GM23338 (cell line): ENCODE measurements at regions not wholly inside any gene's neighbourhood (a gene's known extent, or its start where the extent isn't known, plus 50 kb on each side); places are given as distances from the start of the nearest gene placed in this dataset.

ENCODE experiments used
- ATAC-seq: fragments of 200-7000 bp; cut with Tn5 transposase; 3 replicates; pipeline ENCODE4 v1.9.1; 2020
- DNase-seq: peaks from one replicate; pipeline ENCODE4 v3.0.0-alpha.2; 2015; ENCODE audit warnings: low spot score
- H2AFZ ChIP-seq: fragments of 200-600 bp; sonication (generic); 2 replicates; pipeline ENCODE4 v1.8.0; 2016; ENCODE audit warnings: antibody characterized with exemption, mild to moderate bottlenecking, moderate library complexity
- H3F3A ChIP-seq: fragments of 200-600 bp; sonication (generic); replicated peaks from 2 replicates; pipeline ENCODE4 v1.8.0; 2017; ENCODE audit warnings: antibody characterized with exemption, mixed run types, low read depth
- H3K27ac ChIP-seq: fragments of 200-600 bp; sonication (generic); 2 replicates; pipeline ENCODE4 v1.6.1; 2016; ENCODE audit warnings: low read depth
- H3K27me3 ChIP-seq: fragments of 200-600 bp; sonication (generic); 2 replicates; pipeline ENCODE4 v1.8.0; 2016; ENCODE audit warnings: mild to moderate bottlenecking, mixed run types, moderate library complexity; ENCODE audit not compliant: insufficient read depth
- H3K36me3 ChIP-seq: fragments of 200-600 bp; sonication (generic); 2 replicates; pipeline ENCODE4 v1.8.0; 2016; ENCODE audit warnings: mild to moderate bottlenecking; ENCODE audit not compliant: insufficient read depth
- H3K4me1 ChIP-seq: fragments of 200-600 bp; sonication (generic); 2 replicates; pipeline ENCODE4 v1.8.0; 2016; ENCODE audit warnings: mild to moderate bottlenecking, moderate library complexity; ENCODE audit not compliant: insufficient read depth
- H3K4me2 ChIP-seq: fragments of 200-600 bp; sonication (generic); 2 replicates; pipeline ENCODE4 v1.7.1; 2017; ENCODE audit warnings: mixed run types
- H3K4me3 ChIP-seq: fragments of 200-600 bp; sonication (generic); 2 replicates; pipeline ENCODE4 v1.6.1; 2016; ENCODE audit warnings: mixed run types
- H3K79me2 ChIP-seq: fragments of 200-600 bp; sonication (generic); replicated peaks from 2 replicates; pipeline ENCODE4 v1.8.0; 2017; ENCODE audit warnings: mild to moderate bottlenecking; ENCODE audit not compliant: insufficient read depth
- H3K9me2 ChIP-seq: fragments of 200-600 bp; sonication (generic); 2 replicates; pipeline ENCODE4 v1.8.0; 2017; ENCODE audit not compliant: insufficient read depth
- H4K20me1 ChIP-seq: fragments of 200-600 bp; sonication (generic); replicated peaks from 2 replicates; pipeline ENCODE4 v1.8.0; 2017; ENCODE audit warnings: mild to moderate bottlenecking; ENCODE audit not compliant: insufficient read depth
- H3K27ac Mint-ChIP-seq: 2 replicates; pipeline ENCODE4 v1.8.0; 2020; ENCODE audit warnings: inconsistent platforms, mild to moderate bottlenecking, moderate library complexity, mixed read lengths
- H3K27me3 Mint-ChIP-seq: 3 replicates; pipeline ENCODE4 v1.8.0; 2022; ENCODE audit warnings: low read depth, mild to moderate bottlenecking, moderate library complexity, mixed read lengths, inconsistent platforms; ENCODE audit not compliant: insufficient read depth, poor library complexity
- H3K36me3 Mint-ChIP-seq: 3 replicates; pipeline ENCODE4 v1.8.0; 2021; ENCODE audit warnings: low read depth, mild to moderate bottlenecking, inconsistent platforms, moderate library complexity, mixed read lengths
- H3K4me1 Mint-ChIP-seq: 3 replicates; pipeline ENCODE4 v1.8.0; 2020; ENCODE audit warnings: mild to moderate bottlenecking, inconsistent platforms, mixed read lengths
- H3K4me3 Mint-ChIP-seq: 3 replicates; pipeline ENCODE4 v1.8.0; 2021; ENCODE audit warnings: moderate library complexity, mild to moderate bottlenecking, inconsistent platforms, mixed read lengths
- H3K9me3 Mint-ChIP-seq: 3 replicates; pipeline ENCODE4 v1.8.0; 2020; ENCODE audit warnings: moderate library complexity, mild to moderate bottlenecking, inconsistent platforms, mixed read lengths
- CREB1 ChIP-seq: fragments of 250-450 bp; sonication (Bioruptor Pico); IDR thresholded peaks from 2 replicates; pipeline ENCODE4 v1.5.0; 2020; ENCODE audit warnings: low read depth, mild to moderate bottlenecking, moderate library complexity
- CTCF ChIP-seq, 2 experiments: fragments of 200-600 bp in 1 of 2; sonication (generic) in 1 of 2; conservative IDR thresholded peaks; 2 replicates each; pipeline versions ENCODE4 v1.5.1 to v1.6.1; 2016 to 2017; ENCODE audit warnings: antibody characterized with exemption in 2 of 2, low read depth in 2 of 2, mild to moderate bottlenecking in 2 of 2, moderate library complexity in 1 of 2
- EZH2 ChIP-seq: fragments of 200-600 bp; sonication (generic); IDR thresholded peaks from one replicate; pipeline ENCODE4 v1.8.0; 2017; ENCODE audit warnings: antibody characterized with exemption, mild to moderate bottlenecking, low read depth; ENCODE audit not compliant: unreplicated experiment
- EZH2phosphoT487 ChIP-seq: fragments of 200-600 bp; sonication (generic); IDR thresholded peaks from one replicate; pipeline ENCODE4 v1.8.1; 2018; ENCODE audit warnings: antibody characterized with exemption; ENCODE audit not compliant: unreplicated experiment
- JUNB ChIP-seq: IDR thresholded peaks from one replicate; pipeline ENCODE4 v1.6.1; 2016; ENCODE audit warnings: antibody characterized with exemption; ENCODE audit not compliant: unreplicated experiment
- NANOG ChIP-seq: IDR thresholded peaks from 2 replicates; pipeline ENCODE4 v1.6.1; 2016; ENCODE audit warnings: antibody characterized with exemption, borderline replicate concordance
- POLR2AphosphoS5 ChIP-seq: IDR thresholded peaks from 2 replicates; pipeline ENCODE4 v1.6.1; 2016; ENCODE audit warnings: antibody characterized with exemption, low read depth
- REST ChIP-seq: IDR thresholded peaks from one replicate; pipeline ENCODE4 v1.6.1; 2018; ENCODE audit warnings: antibody characterized with exemption; ENCODE audit not compliant: unreplicated experiment
- STAT1 ChIP-seq: IDR thresholded peaks from one replicate; pipeline ENCODE4 v1.6.1; 2016; ENCODE audit warnings: antibody characterized with exemption; ENCODE audit not compliant: unreplicated experiment
- ZNF114 ChIP-seq: fragments of 250-450 bp; sonication (Bioruptor Pico); IDR thresholded peaks from 2 replicates; pipeline ENCODE4 v1.5.0; 2020; ENCODE audit warnings: mild to moderate bottlenecking, moderate library complexity
- ZNF331 ChIP-seq: fragments of 250-450 bp; sonication (Bioruptor Pico); IDR thresholded peaks from 2 replicates; pipeline ENCODE4 v1.5.0; 2020; ENCODE audit warnings: low read depth, mild to moderate bottlenecking, moderate library complexity

GRCh38 chr10:33102071-33102470, 144.0 kb upstream of the ITGB1 start:
- peaks cover 40% of the 10 kb centered on the region for H3K9me3 Mint-ChIP-seq
- Histone ChIP-seq H3F3A (no peaks in the 10 kb centered on the region), H3K79me2 (no peaks in the 10 kb centered on the region), H3K9me2 (0 out of 2 replicates have a peak, but pooled peaks cover 3% of the 10 kb centered on the region), H4K20me1 (no peaks in the 10 kb centered on the region), H3K36me3 (no peaks in the 10 kb centered on the region), H3K4me2 (no peak overlapping the region), H3K4me3 (no peak overlapping the region), H3K27me3 (no peaks in the 10 kb centered on the region), H3K27ac (no peak overlapping the region), H3K4me1 (peaks cover 10% of the 10 kb centered on the region), H2AFZ (no peak overlapping the region)
- no peak overlapping the region for H3K4me3 Mint-ChIP-seq
- TF ChIP-seq EZH2, result no peak
- TF ChIP-seq POLR2AphosphoS5, result no peak
- TF ChIP-seq CREB1 (CRISPR knock-in tag), result no peak
- TF ChIP-seq CTCF (conservative IDR thresholded peaks at IDR 0.05; ENCODE audit: low read depth in 2 of 2), result no peak
- no peak for TF ChIP-seq JUNB
- no peak for TF ChIP-seq NANOG
- TF ChIP-seq STAT1, result no peak
- ATAC-seq (no peak), DNase-seq (no peak)
- H3K4me1 Mint-ChIP-seq, result peaks cover 5% of the 10 kb centered on the region
- peaks cover 44% of the 10 kb centered on the region for H3K36me3 Mint-ChIP-seq
- no peak overlapping the region for H3K27ac Mint-ChIP-seq
- H3K27me3 Mint-ChIP-seq, result peaks cover 9% of the 10 kb centered on the region

GRCh38 chr10:33101392-33101787, 143.4 kb upstream of the ITGB1 start:
- Mint-ChIP-seq H3K36me3 (peaks cover 48% of the 10 kb centered on the region), H3K4me3 (no peak overlapping the region), H3K27me3 (peaks cover 4% of the 10 kb centered on the region), H3K27ac (no peak overlapping the region), H3K4me1 (peaks cover 7% of the 10 kb centered on the region), H3K9me3 (peaks cover 45% of the 10 kb centered on the region)
- Histone ChIP-seq H4K20me1 (no peaks in the 10 kb centered on the region), H3K27me3 (no peaks in the 10 kb centered on the region), H3K4me3 (no peak overlapping the region), H2AFZ (peak overlapping the region; percentile 84), H3K4me2 (no peak overlapping the region), H3K79me2 (no peaks in the 10 kb centered on the region), H3K27ac (no peak overlapping the region), H3K36me3 (no peaks in the 10 kb centered on the region), H3K4me1 (peaks cover 8% of the 10 kb centered on the region; the same call in 1 of the 2 replicates), H3F3A (no peaks in the 10 kb centered on the region), H3K9me2 (0 out of 2 replicates have a peak, but pooled peaks cover 3% of the 10 kb centered on the region)
- ATAC-seq (no peak), DNase-seq (no peak)
- TF ChIP-seq ZNF331 (CRISPR knock-in tag), result no peak
- TF ChIP-seq EZH2phosphoT487, result no peak
- TF ChIP-seq REST, result no peak
- no peak for TF ChIP-seq EZH2
- no peak for TF ChIP-seq POLR2AphosphoS5
- no peak for TF ChIP-seq ZNF114
- TF ChIP-seq CREB1 (CRISPR knock-in tag), result no peak
